SK-N-SH (cell line): ENCODE measurements at regions not wholly inside any gene's neighbourhood (a gene's known extent, or its start where the extent isn't known, plus 50 kb on each side); places are given as distances from the start of the nearest gene placed in this dataset.

Experiments used
- CTCF ChIA-PET: fragments of 300-600, 350-600 bp; formaldehyde crosslinking; extraction: SDS; loops from one replicate; lab custom pipeline; 2021; lab: Yijun Ruan, JAX
- POLR2A ChIA-PET: fragments of 350-600 bp; sonication (Branson Sonifier 250); formaldehyde crosslinking; extraction: SDS; loops from one replicate; lab custom pipeline; 2020; ENCODE audit warnings: antibody characterized with exemption, inconsistent platforms; lab: Yijun Ruan, JAX
- DNase-seq: peaks from one replicate; pipeline ENCODE4 v3.0.0; 2012
- H2AFZ ChIP-seq: fragments of 200-600 bp; sonication (generic); 2 replicates; pipeline ENCODE4 v1.8.1; 2016; ENCODE audit warnings: antibody characterized with exemption, mild to moderate bottlenecking, low read depth
- H3F3A ChIP-seq: fragments of 200-600 bp; sonication (generic); replicated peaks from 2 replicates; pipeline ENCODE3; 2016; ENCODE audit warnings: antibody characterized with exemption, mild to moderate bottlenecking; ENCODE audit not compliant: insufficient read depth
- H3K27ac ChIP-seq, 2 experiments: fragments of 200-500 bp in 1 of 2; fragments of 200-600 bp in 1 of 2; sonication (Bioruptor generic) in 1 of 2; sonication (generic), shearing (Covaris generic) in 1 of 2; 2 replicates each; pipeline versions ENCODE4 v1.5.1 to v1.6.1; 2014 to 2016; ENCODE audit warnings: low read depth in 2 of 2, inconsistent platforms in 1 of 2, low read length in 1 of 2, mild to moderate bottlenecking in 1 of 2, mixed read lengths in 1 of 2
- H3K27me3 ChIP-seq: fragments of 200-600 bp; sonication (generic), shearing (Covaris generic); 2 replicates; pipeline ENCODE4 v1.6.1; 2016; ENCODE audit warnings: mixed run types; ENCODE audit not compliant: insufficient read depth
- H3K36me3 ChIP-seq, 2 experiments: fragments of 200-500 bp in 1 of 2; fragments of 200-600 bp in 1 of 2; sonication (Bioruptor generic) in 1 of 2; sonication (generic) in 1 of 2; replicated peaks in 1 of 2; 2 replicates each; pipeline versions ENCODE3 to v1.5.1; 2014 to 2016; ENCODE audit warnings: low read length in 1 of 2, mild to moderate bottlenecking in 1 of 2; ENCODE audit not compliant: insufficient read depth in 2 of 2, control insufficient read depth in 1 of 2
- H3K4me1 ChIP-seq, 2 experiments: fragments of 200-500 bp in 1 of 2; fragments of 200-600 bp in 1 of 2; sonication (Bioruptor generic) in 1 of 2; sonication (generic), shearing (Covaris generic) in 1 of 2; 2 replicates each; pipeline versions ENCODE4 v1.5.1 to v1.6.1; 2014 to 2016; ENCODE audit warnings: low read depth in 1 of 2, low read length in 1 of 2, mixed run types in 1 of 2; ENCODE audit not compliant: insufficient read depth in 2 of 2, control insufficient read depth in 1 of 2
- H3K4me2 ChIP-seq: fragments of 200-600 bp; sonication (generic), shearing (Covaris generic); 2 replicates; pipeline ENCODE4 v1.6.1; 2017; ENCODE audit warnings: mixed run types
- H3K4me3 ChIP-seq, 2 experiments: fragments of 200-500 bp in 1 of 2; fragments of 200-600 bp in 1 of 2; sonication (Bioruptor generic) in 1 of 2; sonication (generic), shearing (Covaris generic) in 1 of 2; 2 replicates each; pipeline versions ENCODE4 v1.5.1 to v1.8.1; 2014 to 2016; ENCODE audit warnings: low read depth in 2 of 2, inconsistent platforms in 1 of 2, low read length in 1 of 2, mild to moderate bottlenecking in 1 of 2, mixed read lengths in 1 of 2, moderate library complexity in 1 of 2
- H3K79me2 ChIP-seq: fragments of 200-600 bp; sonication (generic); 2 replicates; pipeline ENCODE4 v1.8.1; 2017; ENCODE audit warnings: mild to moderate bottlenecking; ENCODE audit not compliant: insufficient read depth
- H3K9ac ChIP-seq: fragments of 200-600 bp; sonication (generic); 2 replicates; pipeline ENCODE4 v1.6.1; 2017; ENCODE audit warnings: mixed run types
- H3K9me2 ChIP-seq: fragments of 200-600 bp; sonication (generic); 2 replicates; pipeline ENCODE4 v1.6.1; 2017; ENCODE audit warnings: mixed run types
- H3K9me3 ChIP-seq: fragments of 200-600 bp; sonication (generic); 2 replicates; pipeline ENCODE4 v1.6.1; 2017; ENCODE audit warnings: mixed run types, mild to moderate bottlenecking, moderate library complexity
- H4K20me1 ChIP-seq: fragments of 200-600 bp; sonication (generic); 2 replicates; pipeline ENCODE4 v1.6.1; 2017; ENCODE audit warnings: mild to moderate bottlenecking, mixed run types; ENCODE audit not compliant: insufficient read depth
- CHD2 ChIP-seq: fragments of 150-350 bp; IDR thresholded peaks from 2 replicates; pipeline ENCODE4 v1.6.1; 2018; ENCODE audit warnings: low read length; ENCODE audit not compliant: partially characterized antibody
- CTCF ChIP-seq: fragments of 200-600 bp; sonication (generic); IDR thresholded peaks from 2 replicates; pipeline ENCODE4 v1.6.1; 2017; ENCODE audit warnings: antibody characterized with exemption, mild to moderate bottlenecking, moderate library complexity
- EP300 ChIP-seq, 2 experiments: IDR thresholded peaks; 2 replicates each; pipeline versions ENCODE4 v1.4.0 to v1.6.1; 2012; ENCODE audit warnings: borderline replicate concordance in 1 of 2, low read depth in 1 of 2, low read length in 1 of 2
- EZH2phosphoT487 ChIP-seq: fragments of 200-600 bp; sonication (generic); IDR thresholded peaks from 2 replicates; pipeline ENCODE4 v1.6.1; 2017; ENCODE audit warnings: low read depth, mixed run types, mild to moderate bottlenecking, antibody characterized with exemption, moderate library complexity, borderline replicate concordance
- FOSL2 ChIP-seq: IDR thresholded peaks from 2 replicates; pipeline ENCODE4 v1.4.0; 2012; ENCODE audit warnings: low read depth, mild to moderate bottlenecking, moderate library complexity, borderline replicate concordance
- FOXM1 ChIP-seq: IDR thresholded peaks from 2 replicates; pipeline ENCODE4 v1.4.0; 2012; ENCODE audit warnings: low read depth, mild to moderate bottlenecking
- GABPA ChIP-seq: IDR thresholded peaks from 2 replicates; pipeline ENCODE4 v1.4.0; 2012; ENCODE audit warnings: low read depth, mild to moderate bottlenecking
- IRF3 ChIP-seq: fragments of 150-350 bp; IDR thresholded peaks from 2 replicates; pipeline ENCODE4 v1.6.1; 2016; ENCODE audit warnings: mild to moderate bottlenecking, low read depth, low read length
- MAX ChIP-seq: IDR thresholded peaks from 2 replicates; pipeline ENCODE4 v1.4.0; 2012; ENCODE audit warnings: low read depth
- NFIC ChIP-seq: IDR thresholded peaks from 2 replicates; pipeline ENCODE4 v1.4.0; 2012; ENCODE audit warnings: borderline replicate concordance
- POLR2AphosphoS5 ChIP-seq: IDR thresholded peaks from 2 replicates; pipeline ENCODE4 v1.6.1; 2012; ENCODE audit warnings: low read depth, low read length
- RAD21 ChIP-seq: IDR thresholded peaks from 2 replicates; pipeline ENCODE4 v1.6.1; 2012; ENCODE audit warnings: mild to moderate bottlenecking, low read length
- REST ChIP-seq: IDR thresholded peaks from 2 replicates; pipeline ENCODE4 v1.6.1; 2012; ENCODE audit warnings: mild to moderate bottlenecking, low read depth, low read length, moderate library complexity
- SIN3A ChIP-seq: IDR thresholded peaks from 2 replicates; pipeline ENCODE4 v1.6.1; 2012; ENCODE audit warnings: low read depth, mild to moderate bottlenecking, low read length, moderate library complexity, borderline replicate concordance
- TEAD4 ChIP-seq: IDR thresholded peaks from 2 replicates; pipeline ENCODE4 v1.4.0; 2012; ENCODE audit warnings: mild to moderate bottlenecking, borderline replicate concordance; ENCODE audit not compliant: insufficient read depth
- USF1 ChIP-seq: IDR thresholded peaks from 2 replicates; pipeline ENCODE4 v1.4.0; 2012; ENCODE audit warnings: low read depth, borderline replicate concordance
- ZBTB33 ChIP-seq: IDR thresholded peaks from 2 replicates; pipeline ENCODE4 v1.4.0; 2012; ENCODE audit warnings: low read depth, borderline replicate concordance
- WGBS: methylation state at CpG from one replicate; pipeline ENCODE4 v1.1.6; 2017; ENCODE audit warnings: low lambda C conversion rate; 5-methylcytosine and 5-hydroxymethylcytosine counted together

GRCh38 chr21:16569679-16570078 lies 839.9 kb downstream of the USP25 start:
- WGBS, result 90% methylated on average over 1 of the region's 1 CpG
- Histone ChIP-seq H3K79me2 (no peaks in the 10 kb centered on the region), H3K36me3 (no peaks in the 10 kb centered on the region), H3K9ac (no peak overlapping the region), H4K20me1 (no peaks in the 10 kb centered on the region), H2AFZ (no peak overlapping the region), H3K9me3 (no peaks in the 10 kb centered on the region), H3F3A (peaks cover 30% of the 10 kb centered on the region), H3K4me2 (no peak overlapping the region), H3K4me1 (peaks cover 0 to 11% of the 10 kb centered on the region in 2 experiments; a peak in 3 of 4 replicates), H3K27me3 (no peaks in the 10 kb centered on the region), H3K9me2 (no peaks in the 10 kb centered on the region), H3K27ac (no peak overlapping the region), H3K4me3 (no peak overlapping the region)
- ChIA-PET POLR2A (no interaction called here), CTCF (interaction anchor here (0.7 to 1.4 kb wide), 2 partner anchors 10 to 128 kb away, joined by 3 read pairs; no protein-coding TSS in a partner anchor)
- TF ChIP-seq CTCF (no peak), IRF3 (no peak), POLR2AphosphoS5 (no peak), FOXM1 (no peak), NFIC (no peak), ZBTB33 (no peak), TEAD4 (no peak), GABPA (no peak), REST (no peak), FOSL2 (no peak), MAX (no peak), USF1 (no peak), RAD21 (no peak), EZH2phosphoT487 (no peak), EP300 (IDR thresholded peaks at IDR 0.05; ENCODE audit: borderline replicate concordance in 1 of 2, low read depth in 1 of 2, low read length in 1 of 2) (no peak), CHD2 (no peak), SIN3A (no peak)
- DNase-seq, result no peak
